Panc1 (cell line): ENCODE measurements at regions not wholly inside any gene's neighbourhood (a gene's known extent, or its start where the extent isn't known, plus 50 kb on each side); places are given as distances from the start of the nearest gene placed in this dataset.

Source experiments
- ATAC-seq: fragments of 200-7000 bp; cut with Tn5 transposase; 2 replicates; pipeline ENCODE4 v1.9.1; 2020; ENCODE audit warnings: mild to moderate bottlenecking, moderate library complexity
- BruUV-seq: library from RNA; stranded (reverse); fragments of 400-500 nt; replicated peaks from 2 replicates; lab custom pipeline; 2021; lab: Mats Ljungman, UMichigan
- CTCF ChIA-PET: fragments of 300-600 bp; sonication (Branson Sonifier 250); formaldehyde crosslinking; loops from one replicate; lab custom pipeline; 2022; ENCODE audit warnings: antibody characterized with exemption; lab: Charles Lee
- POLR2A ChIA-PET: fragments of 300-600 bp; sonication (Branson Sonifier 250); formaldehyde crosslinking; loops from one replicate; lab custom pipeline; 2022; ENCODE audit warnings: antibody characterized with exemption; lab: Charles Lee
- DNase-seq: peaks from one replicate; pipeline ENCODE4 v3.0.0-alpha.2; 2010; ENCODE audit warnings: low read depth, low spot score
- H3K27ac ChIP-seq: 2 replicates; pipeline ENCODE4 v1.5.1; 2011; ENCODE audit warnings: mild to moderate bottlenecking, low read length, inconsistent platforms
- H3K27me3 ChIP-seq: fragments of 200-500 bp; sonication (Bioruptor generic); 2 replicates; pipeline ENCODE4 v1.6.0; 2014; ENCODE audit warnings: low read length, inconsistent platforms; ENCODE audit not compliant: control insufficient read depth, insufficient read depth
- H3K36me3 ChIP-seq: fragments of 200-500 bp; sonication (Bioruptor generic); 2 replicates; pipeline ENCODE4 v1.5.1; 2014; ENCODE audit warnings: inconsistent platforms, mild to moderate bottlenecking, low read length, moderate library complexity; ENCODE audit not compliant: control insufficient read depth, insufficient read depth
- H3K4me1 ChIP-seq: 2 replicates; pipeline ENCODE4 v1.5.1; 2011; ENCODE audit warnings: inconsistent platforms, mild to moderate bottlenecking, low read length, moderate library complexity; ENCODE audit not compliant: control insufficient read depth, insufficient read depth
- H3K4me3 ChIP-seq, 2 experiments: 2 replicates each; pipeline ENCODE4 v1.5.1; 2011 to 2012; ENCODE audit warnings: low read depth in 2 of 2, low read length in 2 of 2, mild to moderate bottlenecking in 2 of 2, inconsistent platforms in 1 of 2, moderate library complexity in 1 of 2
- H3K9me3 ChIP-seq: fragments of 200-500 bp; sonication (Bioruptor generic); 2 replicates; pipeline ENCODE4 v1.5.1; 2014; ENCODE audit warnings: low read depth, mild to moderate bottlenecking, inconsistent platforms, low read length, moderate library complexity; ENCODE audit not compliant: control insufficient read depth, insufficient read depth
- CTCF ChIP-seq: fragments of 450-650 bp; IDR thresholded peaks from 2 replicates; pipeline ENCODE4 v1.5.1; 2017; ENCODE audit warnings: mild to moderate bottlenecking
- POLR2AphosphoS5 ChIP-seq: IDR thresholded peaks from 2 replicates; pipeline ENCODE4 v1.6.1; 2012; ENCODE audit warnings: mild to moderate bottlenecking, low read depth, low read length, moderate library complexity
- REST ChIP-seq, 2 experiments: IDR thresholded peaks; 2 replicates each; pipeline ENCODE4 v1.6.1; 2011 to 2012; ENCODE audit warnings: low read depth in 2 of 2, control low read depth in 1 of 2, low read length in 1 of 2, mild to moderate bottlenecking in 1 of 2, moderate library complexity in 1 of 2; ENCODE audit not compliant: insufficient read depth in 1 of 2
- SIN3A ChIP-seq: IDR thresholded peaks from 2 replicates; pipeline ENCODE4 v1.6.1; 2012; ENCODE audit warnings: low read depth, mild to moderate bottlenecking, low read length, moderate library complexity, borderline replicate concordance; ENCODE audit not compliant: insufficient read depth
- TCF7L2 ChIP-seq: IDR thresholded peaks from 2 replicates; pipeline ENCODE4 v1.6.1; 2011; ENCODE audit warnings: mild to moderate bottlenecking, low read depth, low read length, inconsistent platforms
- in situ Hi-C: cut with HindIII; loops from 2 replicates; pipeline ENCODE4 v1.10.0; 2016; ENCODE audit warnings: low sequenced_read_pairs, low pct_unique_long_range_greater_than_20kb
- intact Hi-C: fragments of 100-400 bp; cut with micrococcal nuclease; formaldehyde crosslinking; loops from one replicate; pipeline ENCODE4 v1.10.0; 2022; ENCODE audit not compliant: unreplicated experiment

- no peak for DNase-seq
- CTCF ChIA-PET: no interaction called here
- ATAC-seq: no peak
- Histone ChIP-seq H3K27ac (no peak overlapping the region), H3K27me3 (no peaks in the 10 kb centered on the region), H3K36me3 (no peaks in the 10 kb centered on the region), H3K4me1 (no peaks in the 10 kb centered on the region), H3K4me3 (no peak overlapping the region), H3K9me3 (no peaks in the 10 kb centered on the region)
- BruUV-seq: no TSS peak
- POLR2A ChIA-PET: no interaction called here
- TF ChIP-seq POLR2AphosphoS5: no peak
- TF ChIP-seq CTCF: no peak
- in situ Hi-C loops: no loop called here
- intact Hi-C loops: no loop called here
Measured at GRCh38 chr22:27101288-27101687, 443.9 kb downstream of the MIAT start.

- H3K27me3 ChIP-seq: no peaks in the 10 kb centered on the region
- in situ Hi-C loops: no loop called here
- CTCF ChIA-PET: no interaction called here
- H3K27ac ChIP-seq: no peak overlapping the region
- no peak overlapping the region for H3K4me3 ChIP-seq
- no peaks in the 10 kb centered on the region for H3K4me1 ChIP-seq
- no peaks in the 10 kb centered on the region for H3K36me3 ChIP-seq
- DNase-seq (no peak), ATAC-seq (no peak)
- intact Hi-C loops: no loop called here
- POLR2A ChIA-PET: no interaction called here
- no peaks in the 10 kb centered on the region for H3K9me3 ChIP-seq
- TF ChIP-seq SIN3A (no peak), REST (IDR thresholded peaks at IDR 0.05; ENCODE audit: insufficient read depth in 1 of 2, low read depth in 2 of 2, low read length in 1 of 2) (no peak), TCF7L2 (no peak), CTCF (no peak), POLR2AphosphoS5 (no peak)
- no TSS peak for BruUV-seq
Measured at GRCh38 chr22:27104449-27104848, 447.1 kb downstream of the MIAT start.
